DND-41 (cell line): ENCODE measurements at regions not wholly inside any gene's neighbourhood (a gene's known extent, or its start where the extent isn't known, plus 50 kb on each side); places are given as distances from the start of the nearest gene placed in this dataset.

Experiments used
- CTCF ChIP-seq: IDR thresholded peaks from 2 replicates; pipeline ENCODE4 v1.5.1; 2012; ENCODE audit warnings: borderline replicate concordance, low read length, moderate library complexity, mild to moderate bottlenecking; ENCODE audit not compliant: poor library complexity, severe bottlenecking; ENCODE audit errors: extremely low read depth
- EZH2 ChIP-seq: IDR thresholded peaks from 3 replicates; pipeline ENCODE4 v1.6.1; 2012; ENCODE audit warnings: borderline replicate concordance, low read depth, mild to moderate bottlenecking, moderate library complexity, low read length, inconsistent platforms; ENCODE audit not compliant: severe bottlenecking

GRCh38 chr12:66036317-66036716 lies 94.2 kb downstream of the LLPH start:
- TF ChIP-seq CTCF = no peak
- no peak for TF ChIP-seq EZH2
